H1 (cell line): ENCODE measurements at regions not wholly inside any gene's neighbourhood (a gene's known extent, or its start where the extent isn't known, plus 50 kb on each side); places are given as distances from the start of the nearest gene placed in this dataset.
A peak's percentile ranks its signal among the peaks of the same experiment; 100 is the strongest.

ENCODE experiments used
- CTCF ChIA-PET: fragments of 300-600 bp; sonication (Branson Sonifier 250); formaldehyde crosslinking; loops from one replicate; lab custom pipeline; 2021; ENCODE audit not compliant: partially characterized antibody; lab: Charles Lee
- POLR2A ChIA-PET: fragments of 300-600 bp; sonication (Branson Sonifier 250); formaldehyde crosslinking; loops from one replicate; lab custom pipeline; 2021; ENCODE audit warnings: inconsistent platforms; ENCODE audit not compliant: partially characterized antibody; lab: Charles Lee
- DNase-seq, 2 experiments: peaks; one replicate each; pipeline versions ENCODE4 v3.0.0 to v3.0.0-alpha.2; 2010 to 2022; ENCODE audit warnings: low spot score in 2 of 2, low read depth in 1 of 2, mixed read lengths in 1 of 2
- FAIRE-seq: peaks from 2 replicates; lab custom pipeline; 2011; peaks lifted over from hg19 to GRCh38; lab: Jason Lieb, UNC
- H2AFZ ChIP-seq: 2 replicates; pipeline ENCODE4 v1.8.1; 2012; ENCODE audit warnings: low read length, inconsistent platforms
- H2AK5ac ChIP-seq: 2 replicates; pipeline ENCODE4 v1.6.1; 2013; ENCODE audit warnings: low read depth, low read length
- H2BK120ac ChIP-seq: replicated peaks from 2 replicates; pipeline ENCODE3; 2013; ENCODE audit warnings: low read depth, low read length, inconsistent platforms
- H2BK12ac ChIP-seq: 2 replicates; pipeline ENCODE4 v1.6.1; 2013; ENCODE audit warnings: low read depth, low read length
- H2BK15ac ChIP-seq: 2 replicates; pipeline ENCODE4 v1.6.1; 2013; ENCODE audit warnings: low read length
- H2BK20ac ChIP-seq: 2 replicates; pipeline ENCODE4 v1.6.1; 2013; ENCODE audit warnings: low read length
- H2BK5ac ChIP-seq: 2 replicates; pipeline ENCODE4 v1.6.1; 2013; ENCODE audit warnings: low read depth, low read length
- H3K14ac ChIP-seq: 2 replicates; pipeline ENCODE4 v1.6.1; 2013; ENCODE audit warnings: inconsistent platforms; ENCODE audit not compliant: insufficient read length
- H3K18ac ChIP-seq: 2 replicates; pipeline ENCODE4 v1.6.1; 2013; ENCODE audit warnings: low read length; ENCODE audit errors: extremely low read depth
- H3K23ac ChIP-seq: 2 replicates; pipeline ENCODE4 v1.6.1; 2013; ENCODE audit warnings: inconsistent platforms; ENCODE audit not compliant: insufficient read length
- H3K23me2 ChIP-seq: 2 replicates; pipeline ENCODE4 v1.6.1; 2013; ENCODE audit warnings: low read depth, low read length
- H3K27ac ChIP-seq: 2 replicates; pipeline ENCODE4 v1.6.1; 2011; ENCODE audit warnings: low read depth, low read length, inconsistent platforms
- H3K27me3 ChIP-seq, 4 experiments: replicated peaks in 1 of 4; 1 replicate in 1 of 4; 2 replicates in 3 of 4; pipeline versions ENCODE4 v1.6.1 to v1.8.1; 2011 to 2013; ENCODE audit warnings: low read length in 3 of 4, mild to moderate bottlenecking in 3 of 4, inconsistent platforms in 2 of 4, mixed read lengths in 2 of 4, moderate library complexity in 1 of 4; ENCODE audit not compliant: control insufficient read depth in 3 of 4, insufficient read depth in 3 of 4; ENCODE audit errors: extremely low read depth in 1 of 4
- H3K36me3 ChIP-seq, 4 experiments: 2 replicates each; pipeline versions ENCODE4 v1.6.1 to v1.8.1; 2011 to 2013; ENCODE audit warnings: mild to moderate bottlenecking in 4 of 4, low read length in 3 of 4, moderate library complexity in 2 of 4, control low read depth in 1 of 4, inconsistent platforms in 1 of 4; ENCODE audit not compliant: insufficient read depth in 4 of 4, control insufficient read depth in 2 of 4
- H3K4ac ChIP-seq: replicated peaks from 2 replicates; pipeline ENCODE3; 2013; ENCODE audit warnings: low read length, low read depth, mixed read lengths, inconsistent platforms; ENCODE audit not compliant: insufficient read length
- H3K4me1 ChIP-seq, 4 experiments: replicated peaks in 1 of 4; 1 replicate in 1 of 4; 2 replicates in 3 of 4; pipeline versions ENCODE4 v1.6.1 to v1.8.1; 2011 to 2013; ENCODE audit warnings: low read length in 3 of 4, inconsistent platforms in 2 of 4, mixed read lengths in 1 of 4; ENCODE audit not compliant: insufficient read depth in 4 of 4, control insufficient read depth in 3 of 4
- H3K4me2 ChIP-seq, 2 experiments: 2 replicates each; pipeline versions ENCODE4 v1.6.1 to v1.8.1; 2011 to 2013; ENCODE audit warnings: low read depth in 2 of 2, low read length in 2 of 2, control low read depth in 1 of 2, inconsistent platforms in 1 of 2, mild to moderate bottlenecking in 1 of 2; ENCODE audit not compliant: insufficient read depth in 1 of 2
- H3K4me3 ChIP-seq, 4 experiments: fragments of 200-600, 300-600 bp in 1 of 4; sonication (generic), shearing (Covaris generic), sonication (Bioruptor Twin) in 1 of 4; 2 replicates each; pipeline versions ENCODE4 v1.5.1 to v1.8.1; 2011 to 2016; ENCODE audit warnings: low read length in 4 of 4, low read depth in 3 of 4, control low read depth in 2 of 4, inconsistent platforms in 2 of 4, mild to moderate bottlenecking in 2 of 4, mixed read lengths in 1 of 4, moderate library complexity in 1 of 4; ENCODE audit not compliant: insufficient read depth in 2 of 4; ENCODE audit errors: extremely low read depth in 1 of 4
- H3K56ac ChIP-seq: replicated peaks from 2 replicates; pipeline ENCODE3; 2013; ENCODE audit warnings: low read depth, mild to moderate bottlenecking, mixed read lengths, low read length, inconsistent platforms; ENCODE audit not compliant: insufficient read length
- H3K79me1 ChIP-seq: 2 replicates; pipeline ENCODE4 v1.6.1; 2013; ENCODE audit warnings: low read depth, low read length, control low read depth
- H3K79me2 ChIP-seq, 2 experiments: 2 replicates each; pipeline versions ENCODE4 v1.6.1 to v1.8.1; 2012 to 2013; ENCODE audit warnings: low read length in 2 of 2, mild to moderate bottlenecking in 2 of 2, inconsistent platforms in 1 of 2; ENCODE audit not compliant: insufficient read depth in 2 of 2, control insufficient read depth in 1 of 2
- H3K9ac ChIP-seq, 4 experiments: replicated peaks in 1 of 4; 1 replicate in 1 of 4; 2 replicates in 3 of 4; pipeline versions ENCODE4 v1.6.1 to v1.8.1; 2011 to 2013; ENCODE audit warnings: low read depth in 3 of 4, low read length in 3 of 4, control low read depth in 2 of 4, mild to moderate bottlenecking in 2 of 4, moderate library complexity in 2 of 4, inconsistent platforms in 1 of 4; ENCODE audit errors: extremely low read depth in 1 of 4
- H3K9me3 ChIP-seq, 2 experiments: 2 replicates each; pipeline versions ENCODE4 v1.6.1 to v1.8.1; 2012 to 2013; ENCODE audit warnings: mild to moderate bottlenecking in 2 of 2, moderate library complexity in 2 of 2, control low read depth in 1 of 2, inconsistent platforms in 1 of 2, low read depth in 1 of 2, low read length in 1 of 2, mixed read lengths in 1 of 2; ENCODE audit not compliant: insufficient read depth in 2 of 2
- H4K20me1 ChIP-seq, 2 experiments: replicated peaks in 1 of 2; 2 replicates each; pipeline versions ENCODE3 to v1.8.1; 2011 to 2013; ENCODE audit warnings: inconsistent platforms in 2 of 2, low read length in 2 of 2, mild to moderate bottlenecking in 1 of 2; ENCODE audit not compliant: insufficient read depth in 2 of 2, control insufficient read depth in 1 of 2
- H4K5ac ChIP-seq: 2 replicates; pipeline ENCODE4 v1.6.1; 2013; ENCODE audit warnings: low read length, low read depth, mixed read lengths, inconsistent platforms; ENCODE audit not compliant: insufficient read length
- H4K8ac ChIP-seq: 2 replicates; pipeline ENCODE4 v1.8.0; 2013; ENCODE audit warnings: mild to moderate bottlenecking, moderate library complexity, low read length, inconsistent platforms; ENCODE audit not compliant: insufficient read depth; ENCODE audit errors: extremely low read depth
- H4K91ac ChIP-seq: replicated peaks from 2 replicates; pipeline ENCODE3; 2013; ENCODE audit warnings: low read length, mixed read lengths, inconsistent platforms; ENCODE audit not compliant: insufficient read length
- BCL11A ChIP-seq, 2 experiments: IDR thresholded peaks; one replicate each; pipeline ENCODE4 v1.6.1; 2011; ENCODE audit warnings: low read depth in 2 of 2, low read length in 2 of 2, mild to moderate bottlenecking in 2 of 2
- CHD2 ChIP-seq: IDR thresholded peaks from 2 replicates; pipeline ENCODE4 v1.6.1; 2012; ENCODE audit warnings: low read length, improper control_type of control experiment
- KDM1A ChIP-seq: fragments of 200-600, 300-600 bp; sonication (generic); IDR thresholded peaks from 2 replicates; pipeline ENCODE4 v1.7.1; 2016; ENCODE audit warnings: mild to moderate bottlenecking, low read length, borderline replicate concordance
- PHF8 ChIP-seq: fragments of 200-600 bp; sonication (generic); conservative IDR thresholded peaks from 2 replicates; pipeline ENCODE4 v1.7.1; 2012; ENCODE audit warnings: low read depth, mild to moderate bottlenecking, inconsistent platforms, low read length, moderate library complexity
- POLR2A ChIP-seq, 2 experiments: IDR thresholded peaks; 1 replicate in 1 of 2; 2 replicates in 1 of 2; pipeline ENCODE4 v1.6.1; 2011; ENCODE audit warnings: low read depth in 2 of 2, low read length in 2 of 2, mild to moderate bottlenecking in 2 of 2; ENCODE audit errors: control extremely low read depth in 1 of 2
- POLR2AphosphoS5 ChIP-seq: IDR thresholded peaks from 2 replicates; pipeline ENCODE4 v1.6.1; 2011; ENCODE audit warnings: low read depth, low read length
- TAF7 ChIP-seq: optimal IDR thresholded peaks from 2 replicates; pipeline ENCODE3; 2011; ENCODE audit warnings: low read depth, mild to moderate bottlenecking, inconsistent platforms, low read length, moderate library complexity, borderline replicate concordance
- WGBS, 2 experiments: shearing (Covaris generic) in 1 of 2; methylation state at CpG; one replicate each; pipeline versions ENCODE4 v1.1.6 to v1.1.7; 2013 to 2015; ENCODE audit warnings: low lambda C conversion rate in 2 of 2, mixed read lengths in 2 of 2, inconsistent platforms in 1 of 2, low coverage in 1 of 2, missing lambda C conversion rate in 1 of 2; ENCODE audit not compliant: insufficient replicate concordance in 2 of 2, insufficient coverage in 1 of 2, insufficient read length in 1 of 2; ENCODE audit errors: extremely low coverage in 1 of 2, missing lambda C conversion rate in 1 of 2; 5-methylcytosine and 5-hydroxymethylcytosine counted together
- TF ChIP-seq, protein P1 (sequence below), 3 experiments: IDR thresholded peaks; 1 replicate in 2 of 3; 2 replicates in 1 of 3; pipeline versions ENCODE4 v1.5.1 to v1.6.1; 2011; ENCODE audit warnings: low read length in 3 of 3, mild to moderate bottlenecking in 3 of 3, inconsistent platforms in 2 of 3, low read depth in 1 of 3, moderate library complexity in 1 of 3; ENCODE audit not compliant: insufficient read depth in 1 of 3; ENCODE audit errors: control extremely low read depth in 1 of 3

DNA sequence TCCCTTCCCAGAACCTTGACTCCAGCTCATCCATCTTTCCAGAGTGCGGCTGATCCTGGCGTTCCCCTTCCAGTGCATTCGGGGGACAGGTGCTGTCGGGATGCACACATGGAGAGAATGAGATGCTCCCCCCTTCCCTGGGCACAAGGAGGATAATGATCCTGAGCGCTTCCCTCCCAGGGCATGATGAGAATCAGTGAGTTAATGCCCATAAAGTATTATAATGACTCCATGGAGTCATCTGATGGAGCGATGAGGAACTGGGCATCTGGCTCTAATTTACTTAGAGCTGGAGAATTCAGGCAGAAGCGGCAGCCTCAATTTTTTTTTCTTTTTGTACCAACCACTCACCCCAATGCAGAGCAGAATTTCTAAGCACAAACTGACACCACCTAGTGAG, 79.6 kb upstream of the SKOR2 start:
- TF ChIP-seq CHD2 (no peak), KDM1A (no peak), PHF8 (no peak), BCL11A (IDR thresholded peaks at IDR 0.05; ENCODE audit: low read depth in 2 of 2, low read length in 2 of 2) (no peak), POLR2AphosphoS5 (no peak), TAF7 (no peak), POLR2A (IDR thresholded peaks at IDR 0.05; ENCODE audit: control extremely low read depth in 1 of 2, low read depth in 2 of 2, low read length in 2 of 2) (no peak)
- TF ChIP-seq, protein P1, sequence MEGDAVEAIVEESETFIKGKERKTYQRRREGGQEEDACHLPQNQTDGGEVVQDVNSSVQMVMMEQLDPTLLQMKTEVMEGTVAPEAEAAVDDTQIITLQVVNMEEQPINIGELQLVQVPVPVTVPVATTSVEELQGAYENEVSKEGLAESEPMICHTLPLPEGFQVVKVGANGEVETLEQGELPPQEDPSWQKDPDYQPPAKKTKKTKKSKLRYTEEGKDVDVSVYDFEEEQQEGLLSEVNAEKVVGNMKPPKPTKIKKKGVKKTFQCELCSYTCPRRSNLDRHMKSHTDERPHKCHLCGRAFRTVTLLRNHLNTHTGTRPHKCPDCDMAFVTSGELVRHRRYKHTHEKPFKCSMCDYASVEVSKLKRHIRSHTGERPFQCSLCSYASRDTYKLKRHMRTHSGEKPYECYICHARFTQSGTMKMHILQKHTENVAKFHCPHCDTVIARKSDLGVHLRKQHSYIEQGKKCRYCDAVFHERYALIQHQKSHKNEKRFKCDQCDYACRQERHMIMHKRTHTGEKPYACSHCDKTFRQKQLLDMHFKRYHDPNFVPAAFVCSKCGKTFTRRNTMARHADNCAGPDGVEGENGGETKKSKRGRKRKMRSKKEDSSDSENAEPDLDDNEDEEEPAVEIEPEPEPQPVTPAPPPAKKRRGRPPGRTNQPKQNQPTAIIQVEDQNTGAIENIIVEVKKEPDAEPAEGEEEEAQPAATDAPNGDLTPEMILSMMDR (IDR thresholded peaks at IDR 0.05; ENCODE audit: control extremely low read depth in 1 of 3, insufficient read depth in 1 of 3, low read depth in 1 of 3, low read length in 3 of 3): no peak
- TF ChIP-seq, all 59 proteins: peak for 0
- no peak overlapping the region for H2AFZ ChIP-seq
- no peaks in the 10 kb centered on the region for H3K79me2 ChIP-seq
- ChIA-PET CTCF (no interaction called here), POLR2A (no interaction called here)
- H3K56ac ChIP-seq: peak overlapping the region; percentile 22
- H2AK5ac ChIP-seq: no peak overlapping the region
- H3K27ac ChIP-seq: no peak overlapping the region
- H4K91ac ChIP-seq: peak overlapping the region; percentile 9
- no peak overlapping the region for H3K14ac ChIP-seq
- H2BK12ac ChIP-seq: no peak overlapping the region
- H3K36me3 ChIP-seq: no peaks in the 10 kb centered on the region
- no peak overlapping the region for H3K4ac ChIP-seq
- H2BK20ac ChIP-seq: no peak overlapping the region
- WGBS, 2 experiments: 91% methylated on average over 5 of the region's 7 CpGs; no CpG with 5 or more reads in 1 of the 2 experiments
- H2BK120ac ChIP-seq: no peak overlapping the region
- no peak overlapping the region for H3K18ac ChIP-seq
- no peak overlapping the region for H3K4me2 ChIP-seq
- no peaks in the 10 kb centered on the region; a peak in 1 of 7 replicates for H3K27me3 ChIP-seq
- DNase-seq (no peak), FAIRE-seq (no peak)
- no peak overlapping the region for H2BK15ac ChIP-seq
- H3K23me2 ChIP-seq: no peaks in the 10 kb centered on the region; the same call in 1 of the 2 replicates
- H4K8ac ChIP-seq: no peak overlapping the region
- no peaks in the 10 kb centered on the region for H3K79me1 ChIP-seq
- H3K4me3 ChIP-seq: no peak overlapping the region
- H3K23ac ChIP-seq: no peak overlapping the region
- H3K4me1 ChIP-seq: no peaks in the 10 kb centered on the region; a peak in 1 of 7 replicates
- H3K9me3 ChIP-seq: no peaks in the 10 kb centered on the region
- H2BK5ac ChIP-seq: no peak overlapping the region
- H3K9ac ChIP-seq: no peak overlapping the region
- H4K5ac ChIP-seq: no peak overlapping the region
- H4K20me1 ChIP-seq: no peaks in the 10 kb centered on the region
